ENCODE measurements at regions not wholly inside any gene's neighbourhood (a gene's known extent, or its start where the extent isn't known, plus 50 kb on each side); places are given as distances from the start of the nearest gene placed in this dataset.

GRCh38 chrX:10052906-10053625 is 85.9 kb downstream of the CLDN34 start:
- H3K27me3 Mint-ChIP-seq: no peaks in the 10 kb centered on the region
- no peak overlapping the region for H3K4me3 Mint-ChIP-seq
- peaks cover 21% of the 10 kb centered on the region for H3K4me1 Mint-ChIP-seq
- ATAC-seq (no peak), DNase-seq (no peak)
- CTCF ChIA-PET: interaction anchor here (0.7 kb wide), 1 partner anchor 57 kb away, joined by 3 read pairs; no protein-coding TSS in a partner anchor
- H3K9me3 Mint-ChIP-seq (ENCODE audit: low read depth): no peaks in the 10 kb centered on the region
- no peak overlapping the region for H3K27ac Mint-ChIP-seq
- peaks cover 3% of the 10 kb centered on the region for H3K36me3 Mint-ChIP-seq

GRCh38 chrX:10054396-10054795 is 87.2 kb downstream of the CLDN34 start:
- no peak for ATAC-seq
- Mint-ChIP-seq H3K4me1 (peaks cover 25% of the 10 kb centered on the region), H3K36me3 (peaks cover 3% of the 10 kb centered on the region), H3K27me3 (no peaks in the 10 kb centered on the region), H3K9me3 (ENCODE audit: low read depth) (no peaks in the 10 kb centered on the region), H3K27ac (no peak overlapping the region), H3K4me3 (no peak overlapping the region)
- CTCF ChIA-PET: interaction anchor here (0.9 kb wide), 1 partner anchor 66 kb away, joined by 5 read pairs; no protein-coding TSS in a partner anchor
- no peak for DNase-seq

- Mint-ChIP-seq H3K4me3 (no peak overlapping the region), H3K9me3 (ENCODE audit: low read depth) (no peaks in the 10 kb centered on the region), H3K27ac (no peak overlapping the region), H3K27me3 (no peaks in the 10 kb centered on the region), H3K36me3 (peaks cover 3% of the 10 kb centered on the region), H3K4me1 (peaks cover 25% of the 10 kb centered on the region)
- ATAC-seq (no peak), DNase-seq (no peak)
- CTCF ChIA-PET: interaction anchor here (1.5 kb wide), 1 partner anchor 64 kb away, joined by 5 read pairs; no protein-coding TSS in a partner anchor
These were observed 88.3 kb downstream of the CLDN34 start for GRCh38 chrX:10055430-10055829.

GRCh38 chrX:10062352-10062751 is 94.4 kb upstream of the CLCN4 start:
- H3K27ac Mint-ChIP-seq: no peak overlapping the region

DNA sequence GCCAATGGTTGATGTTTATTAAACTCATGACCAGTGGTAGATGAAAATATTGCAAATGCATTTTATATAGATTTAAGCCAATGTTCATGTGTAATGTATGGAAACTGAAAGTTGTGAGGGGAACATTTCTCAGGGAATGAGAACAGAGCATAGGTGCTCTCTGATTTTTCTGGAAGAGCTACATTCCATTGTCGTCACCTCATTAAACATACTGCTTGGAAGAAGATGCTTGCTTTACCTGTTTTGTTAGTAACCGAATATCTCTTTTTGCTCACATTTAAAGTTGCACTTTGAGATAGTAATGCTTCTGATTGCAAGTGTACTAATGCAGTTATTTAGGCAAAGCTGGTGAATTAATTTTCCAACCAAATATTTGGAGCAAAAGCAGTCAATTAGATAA is 93.8 kb upstream of the CLCN4 start:
- H3K4me1 Mint-ChIP-seq: peaks cover 6% of the 10 kb centered on the region
- CTCF ChIA-PET: no interaction called here
- DNase-seq (no peak), ATAC-seq (no peak)
- no peaks in the 10 kb centered on the region for H3K27me3 Mint-ChIP-seq
- no peak overlapping the region for H3K4me3 Mint-ChIP-seq
- no peak overlapping the region for H3K27ac Mint-ChIP-seq
- peaks cover 5% of the 10 kb centered on the region for H3K36me3 Mint-ChIP-seq
- no peaks in the 10 kb centered on the region for H3K9me3 Mint-ChIP-seq (ENCODE audit: low read depth)

More at GRCh38 chrX:10062352-10062751, 94.4 kb upstream of the CLCN4 start:
- ATAC-seq: no peak
- Mint-ChIP-seq H3K27me3 (no peaks in the 10 kb centered on the region), H3K9me3 (ENCODE audit: low read depth) (no peaks in the 10 kb centered on the region), H3K4me1 (peaks cover 6% of the 10 kb centered on the region), H3K4me3 (no peak overlapping the region), H3K36me3 (no peaks in the 10 kb centered on the region)
- CTCF ChIA-PET: interaction anchor here (0.7 kb wide), 1 partner anchor 25 kb away, joined by 3 read pairs; no protein-coding TSS in a partner anchor
- DNase-seq: no peak

- Mint-ChIP-seq H3K4me3 (no peak overlapping the region), H3K36me3 (peaks cover 7% of the 10 kb centered on the region), H3K27me3 (no peaks in the 10 kb centered on the region), H3K4me1 (peaks cover 2% of the 10 kb centered on the region), H3K27ac (no peak overlapping the region), H3K9me3 (ENCODE audit: low read depth) (no peaks in the 10 kb centered on the region)
- CTCF ChIA-PET: no interaction called here
- no peak for ATAC-seq
- DNase-seq: no peak
These were observed 92.0 kb upstream of the CLCN4 start for GRCh38 chrX:10064736-10065135.

GRCh38 chrX:10070714-10071436 is 85.9 kb upstream of the CLCN4 start:
- no peaks in the 10 kb centered on the region for H3K9me3 Mint-ChIP-seq (ENCODE audit: low read depth)
- no peaks in the 10 kb centered on the region for H3K27me3 Mint-ChIP-seq
- DNase-seq (no peak), ATAC-seq (no peak)
- no peak overlapping the region for H3K27ac Mint-ChIP-seq
- no peak overlapping the region for H3K4me3 Mint-ChIP-seq
- peaks cover 11% of the 10 kb centered on the region for H3K36me3 Mint-ChIP-seq
- CTCF ChIA-PET: no interaction called here
- H3K4me1 Mint-ChIP-seq: no peaks in the 10 kb centered on the region

DNA sequence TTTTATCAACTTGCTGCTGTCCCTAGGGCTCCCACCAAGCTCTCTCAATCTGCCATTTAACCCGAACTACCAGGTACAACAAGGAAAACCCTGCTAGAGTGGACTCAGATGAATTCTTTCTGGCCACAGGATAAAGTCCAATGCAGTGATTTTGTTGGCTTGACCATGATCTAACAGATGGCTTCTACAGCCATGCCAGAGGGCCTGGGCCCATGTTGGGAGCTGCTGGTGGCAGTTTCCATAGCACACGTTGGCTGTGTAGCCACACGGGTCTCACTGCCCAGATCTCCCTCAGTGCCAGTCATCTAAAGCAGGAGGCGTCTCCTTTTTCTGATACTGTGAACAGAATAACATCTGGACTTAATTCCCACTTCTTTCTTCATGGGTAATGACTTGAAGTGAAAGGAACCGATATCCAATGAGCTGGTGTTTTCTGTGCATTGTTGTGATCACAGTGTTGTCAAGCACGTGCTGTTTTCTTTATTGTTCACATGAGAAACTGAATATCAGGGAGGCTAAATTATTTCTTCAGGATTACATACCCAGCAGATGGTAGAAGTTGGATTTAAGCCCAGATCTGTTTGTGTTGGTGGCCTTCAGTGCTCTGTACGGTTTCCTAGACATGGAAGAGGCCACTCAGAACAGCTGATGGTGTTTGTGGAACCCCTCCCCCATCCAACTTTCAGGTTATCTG is 85.2 kb upstream of the CLCN4 start:
- Mint-ChIP-seq H3K36me3 (peaks cover 11% of the 10 kb centered on the region), H3K9me3 (ENCODE audit: low read depth) (no peaks in the 10 kb centered on the region), H3K4me3 (no peak overlapping the region), H3K27ac (no peak overlapping the region), H3K27me3 (no peaks in the 10 kb centered on the region), H3K4me1 (no peaks in the 10 kb centered on the region)
- DNase-seq (no peak), ATAC-seq (no peak)
- CTCF ChIA-PET: no interaction called here

GRCh38 chrX:10072786-10073568 is 83.8 kb upstream of the CLCN4 start:
- CTCF ChIA-PET: interaction anchor here (0.8 kb wide), 1 partner anchor 49 kb away, joined by 3 read pairs; no protein-coding TSS in a partner anchor
- ATAC-seq: no peak
- H3K4me1 Mint-ChIP-seq: no peaks in the 10 kb centered on the region
- H3K36me3 Mint-ChIP-seq: peaks cover 6% of the 10 kb centered on the region
- no peak for DNase-seq
- no peak overlapping the region for H3K4me3 Mint-ChIP-seq
- no peak overlapping the region for H3K27ac Mint-ChIP-seq
- no peaks in the 10 kb centered on the region for H3K9me3 Mint-ChIP-seq (ENCODE audit: low read depth)
- no peaks in the 10 kb centered on the region for H3K27me3 Mint-ChIP-seq

GRCh38 chrX:10073671-10074070 is 83.1 kb upstream of the CLCN4 start:
- H3K9me3 Mint-ChIP-seq (ENCODE audit: low read depth): no peaks in the 10 kb centered on the region
- CTCF ChIA-PET: interaction anchor here (0.8 kb wide), 1 partner anchor 49 kb away, joined by 3 read pairs; no protein-coding TSS in a partner anchor
- no peaks in the 10 kb centered on the region for H3K27me3 Mint-ChIP-seq
- ATAC-seq (no peak), DNase-seq (no peak)
- H3K4me1 Mint-ChIP-seq: no peaks in the 10 kb centered on the region
- H3K27ac Mint-ChIP-seq: no peak overlapping the region
- H3K36me3 Mint-ChIP-seq: peaks cover 6% of the 10 kb centered on the region
- no peak overlapping the region for H3K4me3 Mint-ChIP-seq

GRCh38 chrX:10074241-10074941 is 82.4 kb upstream of the CLCN4 start:
- H3K4me1 Mint-ChIP-seq: no peaks in the 10 kb centered on the region
- H3K4me3 Mint-ChIP-seq: no peak overlapping the region
- DNase-seq (no peak), ATAC-seq (no peak)
- no peaks in the 10 kb centered on the region for H3K9me3 Mint-ChIP-seq (ENCODE audit: low read depth)
- CTCF ChIA-PET: no interaction called here
- H3K27ac Mint-ChIP-seq: no peak overlapping the region
- no peaks in the 10 kb centered on the region for H3K27me3 Mint-ChIP-seq
- peaks cover 6% of the 10 kb centered on the region for H3K36me3 Mint-ChIP-seq

GRCh38 chrX:10076765-10077164 is 80.0 kb upstream of the CLCN4 start:
- no peaks in the 10 kb centered on the region for H3K27me3 Mint-ChIP-seq
- CTCF ChIA-PET: no interaction called here
- ATAC-seq: no peak
- no peak overlapping the region for H3K27ac Mint-ChIP-seq
- H3K4me3 Mint-ChIP-seq: no peak overlapping the region
- no peak for DNase-seq
- no peaks in the 10 kb centered on the region for H3K9me3 Mint-ChIP-seq (ENCODE audit: low read depth)
- no peaks in the 10 kb centered on the region for H3K4me1 Mint-ChIP-seq
- H3K36me3 Mint-ChIP-seq: peaks cover 3% of the 10 kb centered on the region
